HS-5 (cell line): ENCODE measurements at regions not wholly inside any gene's neighbourhood (a gene's known extent, or its start where the extent isn't known, plus 50 kb on each side); places are given as distances from the start of the nearest gene placed in this dataset.

Source experiments
- DNase-seq: peaks from one replicate; pipeline ENCODE4 v3.0.0-alpha.2; 2012; ENCODE audit warnings: low read depth

GRCh38 chr3:137061186-137061585 is 103.4 kb downstream of the IL20RB start:
- DNase-seq: no peak

GRCh38 chr3:137062250-137062649 is 104.5 kb downstream of the IL20RB start:
- DNase-seq: no peak

GRCh38 chr3:137065381-137065780 is 107.6 kb downstream of the IL20RB start:
- DNase-seq: no peak

- no peak for DNase-seq
Measured at GRCh38 chr3:137066092-137066491, 108.3 kb downstream of the IL20RB start.

- no peak for DNase-seq
Measured at GRCh38 chr3:137071104-137071503, 113.3 kb downstream of the IL20RB start.

GRCh38 chr3:137075020-137075419 is 117.2 kb downstream of the IL20RB start:
- DNase-seq: no peak

- no peak for DNase-seq
Measured at GRCh38 chr3:137078040-137078439, 120.3 kb downstream of the IL20RB start.

- DNase-seq: no peak
Measured at GRCh38 chr3:137079571-137079970, 121.8 kb downstream of the IL20RB start.

- DNase-seq: no peak
Measured at GRCh38 chr3:137081711-137082110, 123.9 kb downstream of the IL20RB start.

- no peak for DNase-seq
Measured at GRCh38 chr3:137082763-137083162, 125.0 kb downstream of the IL20RB start.

- DNase-seq: no peak
Measured at GRCh38 chr3:137083332-137083731, 125.5 kb downstream of the IL20RB start.

- no peak for DNase-seq
Measured at GRCh38 chr3:137084586-137084985, 126.8 kb downstream of the IL20RB start.

GRCh38 chr3:137097386-137097785 is 139.6 kb downstream of the IL20RB start:
- DNase-seq: no peak

GRCh38 chr3:137097852-137098251 is 140.1 kb downstream of the IL20RB start:
- no peak for DNase-seq

GRCh38 chr3:137099364-137100219 is 141.8 kb downstream of the IL20RB start:
- no peak for DNase-seq

GRCh38 chr3:137100326-137100725 is 142.5 kb downstream of the IL20RB start:
- DNase-seq: no peak

GRCh38 chr3:137103739-137104138 is 146.0 kb downstream of the IL20RB start:
- DNase-seq: no peak

GRCh38 chr3:137105277-137105977 is 147.6 kb downstream of the IL20RB start:
- DNase-seq: peak; percentile 40

- DNase-seq: no peak
Measured at GRCh38 chr3:137106612-137107240, 148.9 kb downstream of the IL20RB start.

GRCh38 chr3:137108699-137109440 is 151.1 kb downstream of the IL20RB start:
- no peak for DNase-seq

- no peak for DNase-seq
Measured at GRCh38 chr3:137110392-137110996, 152.7 kb downstream of the IL20RB start.

- DNase-seq: no peak
Measured at GRCh38 chr3:137111497-137111896, 153.7 kb downstream of the IL20RB start.
